Lower leg skin (tissue), 4 donors: ENCODE measurements at regions not wholly inside any gene's neighbourhood (a gene's known extent, or its start where the extent isn't known, plus 50 kb on each side); places are given as distances from the start of the nearest gene placed in this dataset.

Experiments
- DNase-seq, 2 donors: peaks; one replicate each; pipeline ENCODE4 v3.0.0-alpha.2; 2019; ENCODE audit warnings: low spot score in 2 of 2
- H3K4me3 ChIP-seq: fragments of 200-600 bp; sonication (generic); 2 replicates; pipeline ENCODE4 v1.5.1; 2017; ENCODE audit warnings: mild to moderate bottlenecking, low read depth; ENCODE audit not compliant: poor library complexity, severe bottlenecking
- POLR2A ChIP-seq, 2 donors: fragments of 450-650 bp; IDR thresholded peaks; one replicate each; pipeline ENCODE4 v1.6.1; 2016 to 2017; ENCODE audit warnings: antibody characterized with exemption in 2 of 2, mild to moderate bottlenecking in 1 of 2, moderate library complexity in 1 of 2
- WGBS, 2 donors: methylation state at CpG; one replicate each; pipeline ENCODE4 v1.1.5; 2018; 5-methylcytosine and 5-hydroxymethylcytosine counted together
- intact Hi-C: fragments of 100-400 bp; cut with DNase I; formaldehyde crosslinking; loops from one replicate; pipeline ENCODE4 v1.15.0; 2023; ENCODE audit warnings: low total_unique reads
- TF ChIP-seq, protein P1 (sequence below), 3 donors: fragments of 450-650 bp; IDR thresholded peaks; one replicate each; pipeline ENCODE4 v1.5.1; 2016; ENCODE audit warnings: antibody characterized with exemption in 3 of 3, mild to moderate bottlenecking in 3 of 3, moderate library complexity in 2 of 3

DNA sequence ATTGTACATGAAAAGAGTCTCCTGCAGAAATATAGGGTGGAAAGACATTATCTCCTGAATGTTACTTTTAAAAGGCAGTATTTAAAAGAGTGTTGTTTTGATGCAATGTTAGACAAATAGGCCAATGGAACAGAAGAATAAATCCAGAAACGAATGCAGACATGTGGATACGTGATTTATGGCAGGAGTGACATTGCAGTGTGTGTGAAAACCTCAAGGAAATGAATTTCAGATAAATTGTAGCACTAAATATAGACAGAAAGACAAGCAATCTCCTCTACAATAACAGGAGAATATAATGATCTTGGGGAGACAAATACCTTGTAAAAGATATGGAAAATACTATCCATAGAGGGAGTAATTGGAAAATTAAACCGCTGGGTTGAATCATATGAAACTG, 387.8 kb upstream of the CHRM3 start:
- TF ChIP-seq, protein P1, sequence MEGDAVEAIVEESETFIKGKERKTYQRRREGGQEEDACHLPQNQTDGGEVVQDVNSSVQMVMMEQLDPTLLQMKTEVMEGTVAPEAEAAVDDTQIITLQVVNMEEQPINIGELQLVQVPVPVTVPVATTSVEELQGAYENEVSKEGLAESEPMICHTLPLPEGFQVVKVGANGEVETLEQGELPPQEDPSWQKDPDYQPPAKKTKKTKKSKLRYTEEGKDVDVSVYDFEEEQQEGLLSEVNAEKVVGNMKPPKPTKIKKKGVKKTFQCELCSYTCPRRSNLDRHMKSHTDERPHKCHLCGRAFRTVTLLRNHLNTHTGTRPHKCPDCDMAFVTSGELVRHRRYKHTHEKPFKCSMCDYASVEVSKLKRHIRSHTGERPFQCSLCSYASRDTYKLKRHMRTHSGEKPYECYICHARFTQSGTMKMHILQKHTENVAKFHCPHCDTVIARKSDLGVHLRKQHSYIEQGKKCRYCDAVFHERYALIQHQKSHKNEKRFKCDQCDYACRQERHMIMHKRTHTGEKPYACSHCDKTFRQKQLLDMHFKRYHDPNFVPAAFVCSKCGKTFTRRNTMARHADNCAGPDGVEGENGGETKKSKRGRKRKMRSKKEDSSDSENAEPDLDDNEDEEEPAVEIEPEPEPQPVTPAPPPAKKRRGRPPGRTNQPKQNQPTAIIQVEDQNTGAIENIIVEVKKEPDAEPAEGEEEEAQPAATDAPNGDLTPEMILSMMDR (IDR thresholded peaks at IDR 0.05): no peak
- TF ChIP-seq POLR2A (IDR thresholded peaks at IDR 0.05): no peak
- WGBS, 2 donors: 39 to 45% methylated on average over 3 of the region's 3 CpGs
- H3K4me3 ChIP-seq: no peak overlapping the region
- no peak for DNase-seq
- intact Hi-C loops: no loop called here

DNA sequence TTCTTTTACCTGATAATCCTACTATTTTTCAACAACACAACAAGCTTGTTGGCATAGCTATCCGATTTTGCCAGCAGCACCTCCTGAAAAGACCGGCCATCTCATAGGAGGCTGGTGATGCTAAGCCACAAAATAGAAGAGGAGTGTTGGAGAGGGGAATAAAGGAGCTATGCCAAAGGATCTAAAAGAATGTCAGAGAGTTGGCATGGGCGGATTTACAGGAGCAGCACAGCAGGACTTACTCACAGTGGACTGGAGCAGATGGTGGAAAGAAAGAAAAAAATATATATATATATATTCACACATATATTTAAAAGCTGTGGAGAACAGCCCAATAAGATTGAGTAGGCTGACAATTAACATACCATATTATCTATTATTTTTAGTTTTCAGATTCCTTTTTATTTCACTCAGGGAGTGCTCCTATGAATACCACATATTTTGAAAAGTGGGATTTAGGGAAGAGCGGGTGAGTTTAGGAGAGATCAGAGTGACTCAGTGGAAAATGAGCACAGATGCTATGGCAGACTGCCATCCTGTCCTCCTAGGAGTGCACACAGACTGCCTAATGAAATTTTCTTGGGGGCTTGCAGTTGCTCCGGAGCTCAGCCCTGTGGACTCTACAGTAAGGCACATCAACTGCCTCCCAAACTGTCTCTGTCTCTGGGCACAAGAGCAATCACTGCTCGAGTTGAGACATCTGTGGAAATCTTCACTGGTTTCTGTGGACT, 394.4 kb upstream of the CHRM3 start:
- 68 to 73% methylated on average over 6 of the region's 6 CpGs for WGBS, 2 donors
- TF ChIP-seq POLR2A (IDR thresholded peaks at IDR 0.05): no peak
- TF ChIP-seq, protein P1 (IDR thresholded peaks at IDR 0.05): no peak
- no peak for DNase-seq

DNA sequence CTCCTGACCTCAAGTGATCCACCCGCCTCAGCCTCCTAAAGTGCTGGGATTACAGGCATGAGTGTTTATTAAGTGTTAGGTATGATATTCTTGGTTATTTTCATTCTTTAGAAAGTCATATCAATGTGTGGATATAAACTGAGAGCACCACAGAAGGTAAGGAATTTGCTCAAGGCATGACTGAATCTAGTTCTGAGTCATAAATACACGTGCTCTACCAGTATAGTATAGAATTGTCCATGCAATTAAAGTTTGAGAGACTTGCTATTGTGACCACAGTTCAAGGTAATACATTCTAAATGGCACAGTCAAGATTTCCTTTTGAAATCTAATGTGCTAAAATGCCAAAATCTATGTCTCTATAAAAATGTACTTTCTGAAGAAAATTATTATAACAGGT, 401.1 kb upstream of the CHRM3 start:
- 68 to 72% methylated on average over 2 of the region's 2 CpGs for WGBS, 2 donors

More for the DNA sequence above, 394.4 kb upstream of the CHRM3 start:
- no peak overlapping the region for H3K4me3 ChIP-seq
- intact Hi-C loops: no loop called here

DNA sequence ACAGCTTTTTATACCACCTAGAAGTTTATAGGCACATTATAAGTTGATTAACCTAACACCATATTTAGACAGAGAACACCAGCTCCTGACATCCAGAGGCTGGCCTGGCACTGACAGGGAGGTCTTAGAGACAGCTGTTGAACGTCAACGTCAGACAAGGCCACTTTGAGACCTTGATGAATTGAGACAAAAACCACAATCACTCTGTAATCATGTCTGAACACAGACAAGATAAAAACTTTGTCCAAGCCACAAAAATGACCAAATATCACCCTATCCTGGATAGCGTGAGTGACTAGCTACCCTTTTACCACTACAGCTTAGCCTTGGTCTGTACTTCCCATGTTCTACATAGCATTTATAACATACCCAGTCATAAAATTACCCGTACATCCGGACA, 403.6 kb upstream of the CHRM3 start:
- TF ChIP-seq, protein P1 (IDR thresholded peaks at IDR 0.05): no peak
- TF ChIP-seq POLR2A (IDR thresholded peaks at IDR 0.05): no peak
- DNase-seq: no peak
- intact Hi-C loops: no loop called here
- no peak overlapping the region for H3K4me3 ChIP-seq
- 50 to 53% methylated on average over 5 of the region's 5 CpGs for WGBS, 2 donors

More for the DNA sequence above, 401.1 kb upstream of the CHRM3 start:
- no peak overlapping the region for H3K4me3 ChIP-seq
- DNase-seq: no peak
- TF ChIP-seq, protein P1 (IDR thresholded peaks at IDR 0.05): no peak
- TF ChIP-seq POLR2A (IDR thresholded peaks at IDR 0.05): no peak
- intact Hi-C loops: no loop called here

DNA sequence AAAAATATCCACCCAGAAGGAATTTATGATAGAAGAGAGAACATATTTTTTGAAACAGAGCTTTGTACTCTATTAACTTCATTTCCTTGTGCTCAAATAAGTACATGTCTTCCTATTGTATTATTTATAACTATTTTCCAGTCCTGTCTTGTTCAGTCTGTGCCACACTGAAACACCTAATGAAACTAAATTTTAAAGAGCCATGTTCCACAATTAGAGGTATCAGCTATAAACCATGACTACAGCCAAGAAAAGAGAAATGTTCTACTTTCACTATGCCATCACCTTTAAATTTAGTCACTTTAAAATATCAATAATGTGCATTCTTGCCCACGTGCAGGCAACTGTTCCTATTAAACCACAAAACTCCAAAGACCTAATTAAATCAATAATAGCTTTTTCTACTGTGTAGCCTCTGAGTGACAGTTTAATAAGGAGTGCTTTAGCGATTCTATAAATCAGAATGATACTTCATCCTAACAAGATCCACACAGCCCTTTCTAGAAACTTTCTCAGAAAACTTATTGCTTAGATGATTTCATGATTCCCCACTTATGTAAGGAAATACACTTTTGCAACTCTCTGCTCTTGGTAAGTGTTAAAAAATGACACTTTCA, 404.9 kb upstream of the CHRM3 start:
- TF ChIP-seq POLR2A (IDR thresholded peaks at IDR 0.05): no peak
- TF ChIP-seq, protein P1 (IDR thresholded peaks at IDR 0.05): no peak
- H3K4me3 ChIP-seq: no peak overlapping the region
- intact Hi-C loops: no loop called here
- 30 to 38% methylated on average over 2 of the region's 2 CpGs for WGBS, 2 donors
- no peak for DNase-seq
